ENCODE measurements at regions not wholly inside any gene's neighbourhood (a gene's known extent, or its start where the extent isn't known, plus 50 kb on each side); places are given as distances from the start of the nearest gene placed in this dataset.

- TF ChIP-seq CTCF (conservative IDR thresholded peaks at IDR 0.05; ENCODE audit: low read depth in 2 of 2): no peak
- no peak for TF ChIP-seq EZH2 (IDR thresholded peaks at IDR 0.05; ENCODE audit: low read depth, unreplicated experiment)
- TF ChIP-seq JUNB (IDR thresholded peaks at IDR 0.05; ENCODE audit: unreplicated experiment): no peak
- TF ChIP-seq STAT1 (IDR thresholded peaks at IDR 0.05; ENCODE audit: unreplicated experiment): no peak
Observed at GRCh38 chr15:87215100-87215499, 1041.4 kb downstream of the NTRK3 start.
